K562 (cell line): ENCODE measurements at regions not wholly inside any gene's neighbourhood (a gene's known extent, or its start where the extent isn't known, plus 50 kb on each side); places are given as distances from the start of the nearest gene placed in this dataset.
A peak's percentile ranks its signal among the peaks of the same experiment; 100 is the strongest.

Experiments used
- ATAC-seq: fragments of 200-7000 bp; cut with Tn5 transposase; 3 replicates; pipeline ENCODE4 v1.9.1; 2020; ENCODE audit warnings: moderate library complexity
- BruUV-seq: library from RNA; stranded (reverse); fragments of 400-500 nt; replicated peaks from 2 replicates; lab custom pipeline; 2021; lab: Mats Ljungman, UMichigan
- CTCF ChIA-PET: fragments of 300-600 bp; formaldehyde crosslinking; extraction: SDS; loops from one replicate; lab custom pipeline; 2021; ENCODE audit warnings: low intra/inter-chr PET ratio; lab: Yijun Ruan, JAX
- POLR2A ChIA-PET: fragments of 300-600, 350-650 bp; sonication (Branson Sonifier 250); formaldehyde crosslinking; extraction: SDS; loops from one replicate; lab custom pipeline; 2021; ENCODE audit warnings: antibody characterized with exemption, inconsistent platforms; lab: Yijun Ruan, JAX
- DNase-seq, 4 experiments: peaks; one replicate each; pipeline versions ENCODE4 v3.0.0 to v3.0.0-alpha.2; 2011 to 2018; ENCODE audit warnings: low spot score in 3 of 4, mixed read lengths in 3 of 4; ENCODE audit errors: extremely low read depth in 1 of 4
- FAIRE-seq: peaks from 2 replicates; lab custom pipeline; 2011; peaks lifted over from hg19 to GRCh38; lab: Jason Lieb, UNC
- H2AFZ ChIP-seq: 2 replicates; pipeline ENCODE4 v1.6.0; 2011; ENCODE audit warnings: low read depth, low read length, control low read depth, inconsistent platforms
- H3K27ac ChIP-seq: fragments of 200-600 bp; 3 replicates; pipeline ENCODE4 v1.8.0; 2011; ENCODE audit warnings: low read depth, mild to moderate bottlenecking, control low read depth, inconsistent platforms, low read length, moderate library complexity, mixed read lengths; ENCODE audit errors: extremely low read depth
- H3K27me3 ChIP-seq, 2 experiments: fragments of 300-600 bp in 1 of 2; 2 replicates in 1 of 2; 3 replicates in 1 of 2; pipeline versions ENCODE4 v1.6.0 to v1.8.0; 2011; ENCODE audit warnings: inconsistent platforms in 2 of 2, low read length in 2 of 2, mild to moderate bottlenecking in 1 of 2, mixed read lengths in 1 of 2, moderate library complexity in 1 of 2; ENCODE audit not compliant: control insufficient read depth in 2 of 2, insufficient read depth in 2 of 2
- H3K36me3 ChIP-seq: fragments of 300-600 bp; 3 replicates; pipeline ENCODE4 v1.8.0; 2011; ENCODE audit warnings: mild to moderate bottlenecking, low read length, inconsistent platforms; ENCODE audit not compliant: control insufficient read depth, insufficient read depth
- H3K4me1 ChIP-seq, 2 experiments: fragments of 200-600 bp in 1 of 2; replicated peaks in 1 of 2; 2 replicates in 1 of 2; 3 replicates in 1 of 2; pipeline versions ENCODE4 v1.5.1 to v1.8.0; 2011; ENCODE audit warnings: inconsistent platforms in 2 of 2, low read length in 2 of 2, mild to moderate bottlenecking in 1 of 2, mixed read lengths in 1 of 2, moderate library complexity in 1 of 2; ENCODE audit not compliant: control insufficient read depth in 2 of 2, insufficient read depth in 2 of 2
- H3K4me2 ChIP-seq: 2 replicates; pipeline ENCODE4 v1.6.1; 2011; ENCODE audit warnings: low read length, control low read depth, inconsistent platforms, mixed read lengths; ENCODE audit not compliant: insufficient read depth
- H3K4me3 ChIP-seq: fragments of 200-600 bp; sonication (generic), shearing (Covaris generic); 2 replicates; pipeline ENCODE4 v1.5.1; 2016; ENCODE audit warnings: control low read depth, inconsistent platforms
- H3K79me2 ChIP-seq: fragments of 200-600 bp; 3 replicates; pipeline ENCODE4 v1.8.0; 2011; ENCODE audit warnings: low read length, inconsistent platforms; ENCODE audit not compliant: control insufficient read depth, insufficient read depth
- H3K9ac ChIP-seq, 2 experiments: 2 replicates each; pipeline versions ENCODE4 v1.6.0 to v1.6.1; 2011; ENCODE audit warnings: low read depth in 2 of 2, low read length in 2 of 2, control low read depth in 1 of 2, inconsistent platforms in 1 of 2, mild to moderate bottlenecking in 1 of 2, mixed read lengths in 1 of 2; ENCODE audit not compliant: insufficient read depth in 1 of 2
- H3K9me1 ChIP-seq: one replicate; pipeline ENCODE4 v1.6.0; 2011; ENCODE audit warnings: inconsistent platforms, mild to moderate bottlenecking, low read length, moderate library complexity; ENCODE audit not compliant: control insufficient read depth, insufficient read depth
- H3K9me3 ChIP-seq: replicated peaks from 2 replicates; pipeline ENCODE4 v1.5.1; 2011; ENCODE audit warnings: low read depth, low read length, inconsistent platforms; ENCODE audit not compliant: control insufficient read depth, insufficient read depth
- H4K20me1 ChIP-seq: replicated peaks from 2 replicates; pipeline ENCODE4 v1.6.1; 2011; ENCODE audit warnings: low read length, inconsistent platforms, mixed read lengths; ENCODE audit not compliant: control insufficient read depth, insufficient read depth
- ARID2 ChIP-seq: fragments of 450-650 bp; IDR thresholded peaks from 2 replicates; pipeline ENCODE4 v1.6.1; 2017; ENCODE audit warnings: antibody characterized with exemption, mild to moderate bottlenecking
- CXXC5 ChIP-seq: fragments of 250-450 bp; sonication (Bioruptor Pico); IDR thresholded peaks from 2 replicates; pipeline ENCODE4 v1.8.0; 2022; ENCODE audit warnings: inconsistent platforms, mild to moderate bottlenecking, moderate library complexity
- GTF3C2 ChIP-seq: IDR thresholded peaks from 3 replicates; pipeline ENCODE4 v1.6.1; 2011; ENCODE audit warnings: borderline replicate concordance, mild to moderate bottlenecking, moderate library complexity; ENCODE audit not compliant: insufficient read length; ENCODE audit errors: extremely low read depth
- HMGN3 ChIP-seq: IDR thresholded peaks from 2 replicates; pipeline ENCODE4 v1.6.1; 2011; ENCODE audit warnings: borderline replicate concordance, low read depth, mild to moderate bottlenecking, mixed read lengths, low read length; ENCODE audit not compliant: insufficient read length; ENCODE audit errors: extremely low read depth
- SETDB1 ChIP-seq: IDR thresholded peaks from one replicate; pipeline ENCODE4 v1.6.1; 2012; ENCODE audit warnings: low read length, control low read depth, inconsistent platforms
- SMC3 ChIP-seq: conservative IDR thresholded peaks from 2 replicates; pipeline ENCODE4 v1.6.1; 2011; ENCODE audit warnings: low read depth, low read length, improper control_type of control experiment; ENCODE audit not compliant: insufficient read depth
- SREBF1 ChIP-seq: fragments of 150-350 bp; IDR thresholded peaks from 2 replicates; pipeline ENCODE4 v1.6.1; 2014; ENCODE audit warnings: antibody characterized with exemption, low read depth, low read length, borderline replicate concordance
- ZNF12 ChIP-seq: sonication (generic); formaldehyde crosslinking; IDR thresholded peaks from 2 replicates; pipeline ENCODE4 v1.4.0; 2020; ENCODE audit warnings: mild to moderate bottlenecking, missing genetic modification reagents
- WGBS: fragments of 100-300 bp; shearing (Covaris generic); methylation state at CpG from one replicate; pipeline ENCODE4 v1.1.6; 2016; ENCODE audit warnings: low coverage, mixed read lengths; ENCODE audit not compliant: insufficient coverage; ENCODE audit errors: missing lambda C conversion rate; 5-methylcytosine and 5-hydroxymethylcytosine counted together
- in situ Hi-C: fragments of 300-500 bp; cut with MboI; formaldehyde crosslinking; loops from 4 replicates; pipeline ENCODE4 v1.15.0; 2018; ENCODE audit warnings: inconsistent platforms, mixed read lengths
- intact Hi-C: fragments of 100-400 bp; cut with micrococcal nuclease; formaldehyde crosslinking; loops from 2 replicates; pipeline ENCODE4 v1.14.2; 2022
- TF ChIP-seq, protein P1 (sequence below), 2 experiments: fragments of 450-650 bp; formaldehyde crosslinking in 1 of 2; IDR thresholded peaks; 2 replicates each; pipeline versions ENCODE4 v1.4.0 to v1.6.1; 2014 to 2020; ENCODE audit warnings: mild to moderate bottlenecking in 2 of 2, borderline replicate concordance in 1 of 2, low read depth in 1 of 2

DNA sequence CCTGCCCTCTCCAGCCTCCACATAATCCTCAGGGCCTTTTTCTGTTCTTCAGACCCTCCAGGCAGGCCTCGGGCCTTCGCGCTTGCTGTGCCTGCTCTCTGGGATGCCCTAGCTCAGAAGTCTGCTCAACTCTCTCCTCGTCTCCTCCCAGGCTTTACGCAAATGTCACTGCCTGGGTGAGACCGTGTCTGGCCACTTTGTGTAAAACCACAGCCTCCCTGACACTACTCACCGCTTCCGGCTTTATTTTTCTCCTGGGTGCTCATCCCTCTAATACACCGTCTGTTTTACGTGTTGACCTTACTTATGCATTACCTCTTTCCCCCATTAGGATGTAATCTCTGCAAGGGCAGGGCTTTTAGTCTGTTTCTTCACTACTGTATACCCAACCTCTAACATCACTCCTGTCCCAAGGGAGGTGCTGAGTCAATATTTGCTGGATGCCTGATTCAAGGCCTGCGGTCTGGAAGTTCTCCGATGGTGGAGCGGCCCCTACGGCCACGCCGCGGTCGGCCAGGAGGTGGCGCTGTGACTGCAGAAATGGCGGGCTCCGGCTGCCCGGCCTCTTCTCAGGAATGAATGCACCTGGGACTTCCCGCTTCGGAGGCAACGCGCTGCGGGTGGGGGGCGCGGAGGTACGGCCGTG lies 58.2 kb upstream of the THY1 start:
- in situ Hi-C loops: loop anchor here (10.0 kb wide), 1 partner anchor 254 kb away; no protein-coding TSS in a partner anchor
- no TSS peak for BruUV-seq
- peak; percentile 58; the same call in 1 of the 2 replicates for TF ChIP-seq ARID2
- TF ChIP-seq ZNF12 (CRISPR knock-in tag): no peak
- TF ChIP-seq, protein P1, sequence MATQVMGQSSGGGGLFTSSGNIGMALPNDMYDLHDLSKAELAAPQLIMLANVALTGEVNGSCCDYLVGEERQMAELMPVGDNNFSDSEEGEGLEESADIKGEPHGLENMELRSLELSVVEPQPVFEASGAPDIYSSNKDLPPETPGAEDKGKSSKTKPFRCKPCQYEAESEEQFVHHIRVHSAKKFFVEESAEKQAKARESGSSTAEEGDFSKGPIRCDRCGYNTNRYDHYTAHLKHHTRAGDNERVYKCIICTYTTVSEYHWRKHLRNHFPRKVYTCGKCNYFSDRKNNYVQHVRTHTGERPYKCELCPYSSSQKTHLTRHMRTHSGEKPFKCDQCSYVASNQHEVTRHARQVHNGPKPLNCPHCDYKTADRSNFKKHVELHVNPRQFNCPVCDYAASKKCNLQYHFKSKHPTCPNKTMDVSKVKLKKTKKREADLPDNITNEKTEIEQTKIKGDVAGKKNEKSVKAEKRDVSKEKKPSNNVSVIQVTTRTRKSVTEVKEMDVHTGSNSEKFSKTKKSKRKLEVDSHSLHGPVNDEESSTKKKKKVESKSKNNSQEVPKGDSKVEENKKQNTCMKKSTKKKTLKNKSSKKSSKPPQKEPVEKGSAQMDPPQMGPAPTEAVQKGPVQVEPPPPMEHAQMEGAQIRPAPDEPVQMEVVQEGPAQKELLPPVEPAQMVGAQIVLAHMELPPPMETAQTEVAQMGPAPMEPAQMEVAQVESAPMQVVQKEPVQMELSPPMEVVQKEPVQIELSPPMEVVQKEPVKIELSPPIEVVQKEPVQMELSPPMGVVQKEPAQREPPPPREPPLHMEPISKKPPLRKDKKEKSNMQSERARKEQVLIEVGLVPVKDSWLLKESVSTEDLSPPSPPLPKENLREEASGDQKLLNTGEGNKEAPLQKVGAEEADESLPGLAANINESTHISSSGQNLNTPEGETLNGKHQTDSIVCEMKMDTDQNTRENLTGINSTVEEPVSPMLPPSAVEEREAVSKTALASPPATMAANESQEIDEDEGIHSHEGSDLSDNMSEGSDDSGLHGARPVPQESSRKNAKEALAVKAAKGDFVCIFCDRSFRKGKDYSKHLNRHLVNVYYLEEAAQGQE (IDR thresholded peaks at IDR 0.05; ENCODE audit: borderline replicate concordance): peak; percentile 84
- TF ChIP-seq, protein P1 (CRISPR knock-in tag; IDR thresholded peaks at IDR 0.05; ENCODE audit: low read depth): no peak
- TF ChIP-seq CXXC5: peak; percentile 34; the same call in 1 of the 2 replicates
- TF ChIP-seq HMGN3: peak; percentile 32
- TF ChIP-seq SETDB1: no peak
- TF ChIP-seq SMC3: peak; percentile 93
- no peak for TF ChIP-seq SREBF1
- TF ChIP-seq GTF3C2: no peak

More for the DNA sequence above, 58.2 kb upstream of the THY1 start:
- no peaks in the 10 kb centered on the region for H3K79me2 ChIP-seq
- FAIRE-seq (peak; percentile 83), ATAC-seq (peak; percentile 95), DNase-seq (peak; percentile 76 to 90 (median 88))
- WGBS: 24% methylated on average over 31 of the region's 31 CpGs
- H3K36me3 ChIP-seq: no peaks in the 10 kb centered on the region
- H3K9me3 ChIP-seq: no peaks in the 10 kb centered on the region
- CTCF ChIA-PET: interaction anchor here (0.6 to 2.8 kb wide), 6 partner anchors 53 to 534 kb away, joined by 3 to 16 read pairs (median 4); partner anchors contain the start of gene NECTIN1
- POLR2A ChIA-PET: interaction anchor here (0.5 to 1.0 kb wide), 4 partner anchors 31 to 298 kb away, joined by 3 to 6 read pairs (median 3); no protein-coding TSS in a partner anchor
- intact Hi-C loops: loop anchor here (1.0 to 10.0 kb wide), 4 partner anchors 53 to 626 kb away; partner anchors contain the start of gene NECTIN1
- no peak overlapping the region for H2AFZ ChIP-seq
- H3K4me1 ChIP-seq: peaks cover 12 to 27% of the 10 kb centered on the region in 2 experiments; a peak in 4 of 5 replicates
- no peaks in the 10 kb centered on the region for H3K9me1 ChIP-seq
- peak overlapping the region in 1 of 2 experiments; percentile 81; a peak in 2 of 4 replicates for H3K9ac ChIP-seq
- no peak overlapping the region for H3K4me2 ChIP-seq
- H3K4me3 ChIP-seq: no peak overlapping the region
- peaks cover 13% of the 10 kb centered on the region for H4K20me1 ChIP-seq
- peaks cover 0 to 40% of the 10 kb centered on the region in 2 experiments; a peak in 2 of 5 replicates for H3K27me3 ChIP-seq
- H3K27ac ChIP-seq: no peak overlapping the region
